H9 (cell line): ENCODE measurements at regions not wholly inside any gene's neighbourhood (a gene's known extent, or its start where the extent isn't known, plus 50 kb on each side); places are given as distances from the start of the nearest gene placed in this dataset.

Experiments used
- DNase-seq: peaks from one replicate; pipeline ENCODE4 v3.0.0-alpha.2; 2017
- H2AFZ ChIP-seq: one replicate; pipeline ENCODE4 v1.6.1; 2013; ENCODE audit warnings: mild to moderate bottlenecking, low read length, control low read depth, moderate library complexity
- H2AK5ac ChIP-seq: 2 replicates; pipeline ENCODE4 v1.6.1; 2013; ENCODE audit warnings: low read length, control low read depth, mixed read lengths; ENCODE audit not compliant: insufficient read length
- H2BK120ac ChIP-seq: one replicate; pipeline ENCODE4 v1.6.1; 2013; ENCODE audit warnings: low read depth, mild to moderate bottlenecking, low read length, control low read depth, inconsistent platforms; ENCODE audit not compliant: poor library complexity, severe bottlenecking
- H2BK12ac ChIP-seq: 2 replicates; pipeline ENCODE4 v1.6.1; 2013; ENCODE audit warnings: low read length, control low read depth, mixed read lengths, low read depth; ENCODE audit not compliant: insufficient read length
- H2BK15ac ChIP-seq: 2 replicates; pipeline ENCODE4 v1.6.1; 2013; ENCODE audit warnings: low read depth, low read length, control low read depth
- H2BK20ac ChIP-seq: one replicate; pipeline ENCODE4 v1.6.1; 2013; ENCODE audit warnings: low read depth, mild to moderate bottlenecking, low read length, control low read depth, inconsistent platforms; ENCODE audit not compliant: poor library complexity, severe bottlenecking
- H2BK5ac ChIP-seq: 2 replicates; pipeline ENCODE4 v1.6.1; 2013; ENCODE audit warnings: low read length, control low read depth, mixed read lengths; ENCODE audit not compliant: insufficient read length
- H3K14ac ChIP-seq: 2 replicates; pipeline ENCODE4 v1.6.1; 2013; ENCODE audit warnings: low read length, control low read depth; ENCODE audit not compliant: insufficient read depth
- H3K18ac ChIP-seq: 2 replicates; pipeline ENCODE4 v1.6.1; 2013; ENCODE audit warnings: low read depth, mild to moderate bottlenecking, mixed read lengths, low read length, control low read depth; ENCODE audit not compliant: insufficient read length
- H3K23ac ChIP-seq: 2 replicates; pipeline ENCODE4 v1.6.1; 2013; ENCODE audit warnings: low read length, control low read depth, mixed read lengths, low read depth; ENCODE audit not compliant: insufficient read length
- H3K23me2 ChIP-seq: 2 replicates; pipeline ENCODE4 v1.6.1; 2013; ENCODE audit warnings: low read depth, mild to moderate bottlenecking, mixed read lengths, low read length, control low read depth; ENCODE audit not compliant: insufficient read length, poor library complexity, severe bottlenecking
- H3K27ac ChIP-seq: 2 replicates; pipeline ENCODE4 v1.5.1; 2013; ENCODE audit warnings: low read length, control low read depth, mixed read lengths, low read depth; ENCODE audit not compliant: insufficient read length
- H3K27me3 ChIP-seq: 2 replicates; pipeline ENCODE4 v1.6.1; 2013; ENCODE audit warnings: low read length, control low read depth, inconsistent platforms; ENCODE audit not compliant: insufficient read depth
- H3K4ac ChIP-seq: 2 replicates; pipeline ENCODE4 v1.6.1; 2013; ENCODE audit warnings: low read depth, mild to moderate bottlenecking, control low read depth, inconsistent platforms, low read length, moderate library complexity
- H3K4me1 ChIP-seq: 2 replicates; pipeline ENCODE4 v1.6.1; 2013; ENCODE audit warnings: low read length, control low read depth, inconsistent platforms; ENCODE audit not compliant: insufficient read depth
- H3K4me2 ChIP-seq: 2 replicates; pipeline ENCODE4 v1.6.1; 2013; ENCODE audit warnings: low read length, control low read depth, mixed read lengths; ENCODE audit not compliant: insufficient read length, insufficient read depth
- H3K56ac ChIP-seq: 2 replicates; pipeline ENCODE4 v1.6.1; 2013; ENCODE audit warnings: low read depth, mild to moderate bottlenecking, mixed read lengths, low read length, control low read depth; ENCODE audit not compliant: insufficient read length
- H3K79me1 ChIP-seq: 2 replicates; pipeline ENCODE4 v1.6.1; 2013; ENCODE audit warnings: low read depth, mild to moderate bottlenecking, moderate library complexity, low read length, control low read depth, inconsistent platforms; ENCODE audit not compliant: insufficient read depth, poor library complexity, severe bottlenecking
- H3K79me2 ChIP-seq: 2 replicates; pipeline ENCODE4 v1.6.1; 2013; ENCODE audit warnings: low read length, control low read depth, inconsistent platforms; ENCODE audit not compliant: insufficient read depth
- H3K9ac ChIP-seq: 2 replicates; pipeline ENCODE4 v1.6.1; 2013; ENCODE audit warnings: low read length, control low read depth, mixed read lengths; ENCODE audit not compliant: insufficient read length; ENCODE audit errors: extremely low read depth
- H3K9me3 ChIP-seq: one replicate; pipeline ENCODE4 v1.6.1; 2013; ENCODE audit warnings: low read depth, low read length, inconsistent platforms; ENCODE audit not compliant: control insufficient read depth
- H3T11ph ChIP-seq: one replicate; pipeline ENCODE4 v1.6.1; 2013; ENCODE audit warnings: mild to moderate bottlenecking, low read length, control low read depth, inconsistent platforms
- H4K20me1 ChIP-seq: one replicate; pipeline ENCODE4 v1.6.1; 2013; ENCODE audit not compliant: control insufficient read depth, insufficient read length, insufficient read depth
- H4K5ac ChIP-seq: 2 replicates; pipeline ENCODE4 v1.6.1; 2013; ENCODE audit warnings: low read depth, mild to moderate bottlenecking, mixed read lengths, low read length, control low read depth; ENCODE audit not compliant: insufficient read length
- H4K8ac ChIP-seq: replicated peaks from 2 replicates; pipeline ENCODE4 v1.6.1; 2013; ENCODE audit warnings: low read length, control low read depth, mixed read lengths, low read depth; ENCODE audit not compliant: insufficient read length
- H4K91ac ChIP-seq: 2 replicates; pipeline ENCODE4 v1.6.1; 2013; ENCODE audit warnings: low read depth, mild to moderate bottlenecking, moderate library complexity, mixed read lengths, low read length, control low read depth; ENCODE audit not compliant: insufficient read length
- H3K27ac Mint-ChIP-seq, 3 experiments: 2 replicates in 2 of 3; 3 replicates in 1 of 3; pipeline ENCODE4 v1.8.0; 2020 to 2021; ENCODE audit warnings: mixed read lengths in 3 of 3, mild to moderate bottlenecking in 1 of 3, moderate library complexity in 1 of 3
- H3K27me3 Mint-ChIP-seq: 2 replicates; pipeline ENCODE4 v1.8.0; 2021; ENCODE audit warnings: low read depth, mild to moderate bottlenecking, moderate library complexity, mixed read lengths
- H3K36me3 Mint-ChIP-seq, 3 experiments: 2 replicates in 2 of 3; 3 replicates in 1 of 3; pipeline ENCODE4 v1.8.0; 2020 to 2021; ENCODE audit warnings: low read depth in 3 of 3, mixed read lengths in 3 of 3; ENCODE audit not compliant: insufficient read depth in 1 of 3
- H3K4me1 Mint-ChIP-seq, 2 experiments: 2 replicates each; pipeline ENCODE4 v1.8.0; 2020; ENCODE audit warnings: mixed read lengths in 2 of 2
- H3K4me3 Mint-ChIP-seq, 2 experiments: 2 replicates in 1 of 2; 3 replicates in 1 of 2; pipeline ENCODE4 v1.8.0; 2020 to 2021; ENCODE audit warnings: mild to moderate bottlenecking in 2 of 2, mixed read lengths in 2 of 2, moderate library complexity in 1 of 2
- H3K9me3 Mint-ChIP-seq, 2 experiments: 2 replicates in 1 of 2; 3 replicates in 1 of 2; pipeline ENCODE4 v1.8.0; 2020; ENCODE audit warnings: mild to moderate bottlenecking in 2 of 2, mixed read lengths in 2 of 2, moderate library complexity in 1 of 2
- CTCF ChIP-seq: fragments of 200-600 bp; sonication (generic); conservative IDR thresholded peaks from 3 replicates; pipeline ENCODE4 v1.8.0; 2021; ENCODE audit warnings: antibody characterized with exemption, mild to moderate bottlenecking
- WGBS: extraction: QIAGEN DNeasy Blood & Tissue Kit; methylation state at CpG from one replicate; pipeline ENCODE4 v1.1.7; 2013; ENCODE audit warnings: missing lambda C conversion rate, low lambda C conversion rate, mixed read lengths; ENCODE audit not compliant: insufficient read length; ENCODE audit errors: extremely low coverage; 5-methylcytosine and 5-hydroxymethylcytosine counted together

- H3K79me1 ChIP-seq, result no peaks in the 10 kb centered on the region
- no peaks in the 10 kb centered on the region for H3K27me3 ChIP-seq
- no peaks in the 10 kb centered on the region for H3K23me2 ChIP-seq
- no peak overlapping the region for H4K5ac ChIP-seq
- no peak for TF ChIP-seq CTCF
- H3K4me1 ChIP-seq, result no peaks in the 10 kb centered on the region
- no peak overlapping the region for H3K9ac ChIP-seq
- no peak overlapping the region for H2BK5ac ChIP-seq
- H3K27ac Mint-ChIP-seq, result no peak overlapping the region
- no peak overlapping the region for H2BK15ac ChIP-seq
- no peak overlapping the region for H3K4me2 ChIP-seq
- H3K4me3 Mint-ChIP-seq, result no peak overlapping the region
- H3K56ac ChIP-seq, result no peak overlapping the region
- no peaks in the 10 kb centered on the region for H3K79me2 ChIP-seq
- no peak overlapping the region for H4K8ac ChIP-seq
- 0 out of 4 replicates have a peak, but pooled peaks cover 0 to 2% of the 10 kb centered on the region in 2 experiments for H3K4me1 Mint-ChIP-seq
- no peak overlapping the region for H3K14ac ChIP-seq
- no peak overlapping the region for H4K91ac ChIP-seq
- no peak overlapping the region for H3K23ac ChIP-seq
- H3K9me3 Mint-ChIP-seq, result peaks cover 0 to 3% of the 10 kb centered on the region in 2 experiments; a peak in 2 of 5 replicates
- H2BK20ac ChIP-seq, result no peak overlapping the region
- H3K18ac ChIP-seq, result no peak overlapping the region
- H3K4ac ChIP-seq, result no peak overlapping the region
- no peak overlapping the region for H2AFZ ChIP-seq
- H4K20me1 ChIP-seq, result no peaks in the 10 kb centered on the region
- no peaks in the 10 kb centered on the region for H3K27me3 Mint-ChIP-seq
- H2BK12ac ChIP-seq, result no peak overlapping the region
- DNase-seq, result no peak
- no peak overlapping the region for H3T11ph ChIP-seq
- no peak overlapping the region for H2BK120ac ChIP-seq
- no peaks in the 10 kb centered on the region; a peak in 1 of 7 replicates for H3K36me3 Mint-ChIP-seq
- H2AK5ac ChIP-seq, result no peak overlapping the region
- H3K9me3 ChIP-seq, result no peaks in the 10 kb centered on the region
- no peak overlapping the region for H3K27ac ChIP-seq
- WGBS, result no CpG with 5 or more reads among the region's 2 CpGs
Observed at GRCh38 chr20:39738651-39739050, 776.5 kb downstream of the DHX35 start.
